ENCODE measurements at regions not wholly inside any gene's neighbourhood (a gene's known extent, or its start where the extent isn't known, plus 50 kb on each side); places are given as distances from the start of the nearest gene placed in this dataset.

GRCh38 chr11:90669094-90669493, 446.2 kb upstream of the CHORDC1 start:
- no peaks in the 10 kb centered on the region for H3K27me3 ChIP-seq (ENCODE audit: control insufficient read depth, insufficient read depth, low read length)
- H3K4me1 ChIP-seq (ENCODE audit: control insufficient read depth, insufficient read depth, low read length): no peaks in the 10 kb centered on the region
- H3K4me3 ChIP-seq (ENCODE audit: low read length): no peak overlapping the region
- no peak overlapping the region for H3K9ac ChIP-seq (ENCODE audit: low read length)
- no peaks in the 10 kb centered on the region for H3K36me3 ChIP-seq (ENCODE audit: control insufficient read depth, insufficient read depth, low read length)
- no peak overlapping the region for H3K27ac ChIP-seq (ENCODE audit: low read depth, low read length)

DNA sequence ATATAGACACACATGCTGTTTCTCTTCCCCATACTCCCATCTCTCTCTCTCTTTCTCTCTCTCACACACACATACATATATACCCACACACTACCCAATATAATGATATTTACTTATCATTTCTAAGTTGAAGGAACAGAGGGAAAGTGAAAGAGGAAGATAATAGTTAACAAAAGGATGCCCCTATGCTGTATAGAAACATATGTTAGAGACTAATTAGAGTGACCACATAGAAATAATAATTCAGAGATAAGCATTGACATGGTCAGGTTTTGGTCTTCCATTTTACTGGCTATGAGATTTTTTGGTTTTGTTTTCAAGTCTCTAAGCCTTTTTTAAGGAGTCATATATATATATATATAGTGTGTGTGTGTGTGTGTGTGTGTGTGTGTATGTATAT, 445.7 kb upstream of the CHORDC1 start:
- Histone ChIP-seq H3K4me3 (ENCODE audit: low read length) (no peak overlapping the region), H3K36me3 (ENCODE audit: control insufficient read depth, insufficient read depth, low read length) (no peaks in the 10 kb centered on the region), H3K4me1 (ENCODE audit: control insufficient read depth, insufficient read depth, low read length) (no peaks in the 10 kb centered on the region), H3K27me3 (ENCODE audit: control insufficient read depth, insufficient read depth, low read length) (no peaks in the 10 kb centered on the region), H3K27ac (ENCODE audit: low read depth, low read length) (no peak overlapping the region), H3K9ac (ENCODE audit: low read length) (no peak overlapping the region)

- no peak overlapping the region for H3K27ac ChIP-seq (ENCODE audit: low read depth, low read length)
- no peak overlapping the region for H3K9ac ChIP-seq (ENCODE audit: low read length)
- H3K27me3 ChIP-seq (ENCODE audit: control insufficient read depth, insufficient read depth, low read length): no peaks in the 10 kb centered on the region
These were observed 438.4 kb upstream of the CHORDC1 start for GRCh38 chr11:90661233-90661632.

DNA sequence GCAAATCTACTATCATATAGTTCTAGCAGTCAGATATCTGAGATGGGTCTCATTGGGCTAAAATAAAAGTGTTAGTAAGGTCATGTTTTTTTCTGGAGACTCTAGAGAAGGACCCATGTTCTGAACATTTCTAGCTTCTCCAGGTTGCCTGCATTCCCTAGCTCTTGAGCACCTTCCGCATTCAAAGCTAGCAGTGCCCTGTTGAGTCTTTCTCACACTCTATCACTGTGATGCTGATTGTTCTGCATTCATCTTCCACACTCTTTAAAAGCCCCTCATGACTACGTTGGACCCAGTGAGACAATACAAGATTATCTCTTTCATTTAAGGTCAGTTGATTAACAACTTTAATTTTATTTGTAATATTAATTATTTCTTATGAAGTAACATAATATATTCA, 433.3 kb upstream of the CHORDC1 start:
- no peak overlapping the region for H3K4me3 ChIP-seq (ENCODE audit: low read length)
- no peaks in the 10 kb centered on the region for H3K27me3 ChIP-seq (ENCODE audit: control insufficient read depth, insufficient read depth, low read length)
- H3K4me1 ChIP-seq (ENCODE audit: control insufficient read depth, insufficient read depth, low read length): no peaks in the 10 kb centered on the region
- no peak overlapping the region for H3K9ac ChIP-seq (ENCODE audit: low read length)
- no peak overlapping the region for H3K27ac ChIP-seq (ENCODE audit: low read depth, low read length)
- no peaks in the 10 kb centered on the region for H3K36me3 ChIP-seq (ENCODE audit: control insufficient read depth, insufficient read depth, low read length)

More at GRCh38 chr11:90661233-90661632, 438.4 kb upstream of the CHORDC1 start:
- Histone ChIP-seq H3K4me1 (ENCODE audit: control insufficient read depth, insufficient read depth, low read length) (no peaks in the 10 kb centered on the region), H3K36me3 (ENCODE audit: control insufficient read depth, insufficient read depth, low read length) (no peaks in the 10 kb centered on the region), H3K4me3 (ENCODE audit: low read length) (no peak overlapping the region)

DNA sequence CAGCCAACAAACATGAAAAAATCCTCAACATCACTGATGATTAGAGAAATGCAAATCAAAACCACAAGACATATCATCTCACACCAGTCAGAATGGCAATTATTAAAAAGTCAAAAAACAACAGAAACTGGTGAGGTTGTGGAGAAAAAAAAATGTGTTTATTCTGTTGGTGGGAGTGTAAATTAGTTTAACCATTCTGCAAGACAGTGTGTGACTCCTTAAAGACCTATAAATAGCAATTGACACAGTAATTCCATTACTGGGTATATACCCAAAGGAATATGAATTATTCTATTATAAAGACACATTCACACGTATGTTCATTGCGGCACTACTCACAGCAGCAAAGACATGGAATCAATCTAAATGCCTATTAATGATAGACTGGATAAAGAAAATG, 427.3 kb upstream of the CHORDC1 start:
- Histone ChIP-seq H3K4me3 (ENCODE audit: low read length) (no peak overlapping the region), H3K27ac (ENCODE audit: low read depth, low read length) (no peak overlapping the region), H3K4me1 (ENCODE audit: control insufficient read depth, insufficient read depth, low read length) (no peaks in the 10 kb centered on the region), H3K27me3 (ENCODE audit: control insufficient read depth, insufficient read depth, low read length) (no peaks in the 10 kb centered on the region), H3K36me3 (ENCODE audit: control insufficient read depth, insufficient read depth, low read length) (no peaks in the 10 kb centered on the region), H3K9ac (ENCODE audit: low read length) (no peak overlapping the region)

GRCh38 chr11:90646706-90647105, 423.9 kb upstream of the CHORDC1 start:
- Histone ChIP-seq H3K36me3 (ENCODE audit: control insufficient read depth, insufficient read depth, low read length) (no peaks in the 10 kb centered on the region), H3K27me3 (ENCODE audit: control insufficient read depth, insufficient read depth, low read length) (no peaks in the 10 kb centered on the region), H3K27ac (ENCODE audit: low read depth, low read length) (no peak overlapping the region), H3K9ac (ENCODE audit: low read length) (no peak overlapping the region), H3K4me1 (ENCODE audit: control insufficient read depth, insufficient read depth, low read length) (no peaks in the 10 kb centered on the region), H3K4me3 (ENCODE audit: low read length) (no peak overlapping the region)

DNA sequence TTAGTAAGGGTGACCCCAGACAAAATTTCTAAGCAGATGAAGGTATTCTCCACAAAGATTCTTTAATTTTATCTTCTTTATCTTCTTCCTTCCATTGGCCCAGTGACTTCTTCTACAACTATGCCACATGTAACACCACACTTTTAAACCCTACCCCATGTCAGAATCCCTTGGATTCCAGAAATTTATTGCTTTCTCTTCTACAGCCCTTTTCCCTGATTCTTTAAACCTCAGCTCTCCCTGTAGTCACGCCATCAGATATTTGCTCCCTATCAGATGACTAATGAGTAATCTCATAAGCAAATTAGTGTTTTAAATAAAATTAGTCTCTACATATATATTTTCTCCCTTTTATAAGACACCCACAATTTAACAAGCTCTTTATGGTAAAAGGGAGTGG, 423.4 kb upstream of the CHORDC1 start:
- no peak overlapping the region for H3K4me3 ChIP-seq (ENCODE audit: low read length)
- no peaks in the 10 kb centered on the region for H3K27me3 ChIP-seq (ENCODE audit: control insufficient read depth, insufficient read depth, low read length)
- H3K36me3 ChIP-seq (ENCODE audit: control insufficient read depth, insufficient read depth, low read length): no peaks in the 10 kb centered on the region
- H3K9ac ChIP-seq (ENCODE audit: low read length): no peak overlapping the region
- no peak overlapping the region for H3K27ac ChIP-seq (ENCODE audit: low read depth, low read length)
- no peaks in the 10 kb centered on the region for H3K4me1 ChIP-seq (ENCODE audit: control insufficient read depth, insufficient read depth, low read length)

DNA sequence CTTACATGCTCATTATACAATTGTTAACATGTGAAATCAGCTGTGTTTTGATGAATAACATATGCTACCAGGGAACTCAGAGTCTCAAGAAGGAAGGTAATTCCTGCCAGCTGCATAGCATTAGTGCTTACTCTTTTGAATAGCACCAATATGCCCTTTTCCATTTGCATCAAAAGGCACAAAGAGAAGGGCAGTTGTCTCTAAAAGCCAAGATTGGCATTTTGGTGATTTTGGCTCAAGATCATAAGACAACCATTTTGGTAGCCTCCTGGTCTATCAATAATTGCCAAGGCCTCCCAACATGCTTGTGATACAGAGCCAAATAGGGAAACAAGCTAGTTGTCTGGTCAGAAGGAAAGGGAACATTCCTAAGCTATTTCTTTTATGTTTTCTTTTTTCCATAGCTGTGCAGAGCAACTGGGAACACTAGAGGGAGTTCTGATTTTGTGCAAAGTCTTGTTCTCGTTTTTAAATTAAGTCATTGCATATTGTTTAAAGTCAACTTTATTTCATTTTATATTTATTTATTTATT, 416.7 kb upstream of the CHORDC1 start:
- no peak overlapping the region for H3K4me3 ChIP-seq (ENCODE audit: low read length)
- H3K9ac ChIP-seq (ENCODE audit: low read length): no peak overlapping the region
- H3K36me3 ChIP-seq (ENCODE audit: control insufficient read depth, insufficient read depth, low read length): no peaks in the 10 kb centered on the region

DNA sequence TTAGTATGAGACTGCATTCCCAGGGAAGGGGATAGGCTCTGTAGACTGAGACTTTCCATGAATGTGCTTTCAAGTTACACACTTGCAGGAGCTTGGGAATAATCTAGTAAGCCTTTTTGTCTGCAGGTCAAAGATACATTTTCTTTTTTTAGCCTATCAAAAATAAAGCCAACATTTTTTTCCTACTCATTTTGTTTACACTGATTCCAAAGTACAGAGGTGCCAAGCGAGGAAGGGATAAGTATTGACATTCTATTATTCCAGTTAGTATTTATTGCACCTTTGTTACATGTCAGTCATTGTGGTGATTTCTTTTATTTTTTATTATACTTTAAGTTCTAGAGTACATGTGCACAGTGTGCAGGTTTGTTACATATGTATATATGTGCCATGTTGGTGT, 413.0 kb upstream of the CHORDC1 start:
- Histone ChIP-seq H3K9ac (ENCODE audit: low read length) (no peak overlapping the region), H3K4me3 (ENCODE audit: low read length) (no peak overlapping the region), H3K36me3 (ENCODE audit: control insufficient read depth, insufficient read depth, low read length) (no peaks in the 10 kb centered on the region), H3K4me1 (ENCODE audit: control insufficient read depth, insufficient read depth, low read length) (no peaks in the 10 kb centered on the region), H3K27me3 (ENCODE audit: control insufficient read depth, insufficient read depth, low read length) (no peaks in the 10 kb centered on the region), H3K27ac (ENCODE audit: low read depth, low read length) (no peak overlapping the region)

More for the DNA sequence above, 416.7 kb upstream of the CHORDC1 start:
- Histone ChIP-seq H3K27me3 (ENCODE audit: control insufficient read depth, insufficient read depth, low read length) (no peaks in the 10 kb centered on the region), H3K27ac (ENCODE audit: low read depth, low read length) (no peak overlapping the region), H3K4me1 (ENCODE audit: control insufficient read depth, insufficient read depth, low read length) (no peaks in the 10 kb centered on the region)

- no peak overlapping the region for H3K9ac ChIP-seq (ENCODE audit: low read length)
- no peak overlapping the region for H3K27ac ChIP-seq (ENCODE audit: low read depth, low read length)
These were observed 412.3 kb upstream of the CHORDC1 start for GRCh38 chr11:90635151-90635550.

DNA sequence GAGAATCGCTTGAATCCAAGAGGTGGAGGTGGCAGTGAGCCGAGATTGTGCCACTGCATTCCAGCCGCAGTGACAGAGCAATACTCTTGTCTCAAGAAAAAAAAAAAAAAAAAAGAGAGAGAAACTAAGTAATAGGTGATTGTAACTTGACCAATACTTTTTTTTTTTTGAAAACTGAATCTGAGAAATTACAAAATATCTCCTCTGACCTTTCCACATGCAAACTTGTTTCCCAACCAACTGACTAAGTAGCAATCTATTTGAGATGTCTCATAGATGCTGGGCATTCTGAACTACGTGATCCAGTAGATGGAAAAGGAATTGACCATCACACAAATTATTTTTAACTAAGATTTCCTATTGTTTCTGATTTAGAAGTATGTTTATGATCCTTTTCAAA, 407.3 kb upstream of the CHORDC1 start:
- H3K4me3 ChIP-seq (ENCODE audit: low read length): no peak overlapping the region
- H3K9ac ChIP-seq (ENCODE audit: low read length): no peak overlapping the region
- no peaks in the 10 kb centered on the region for H3K36me3 ChIP-seq (ENCODE audit: control insufficient read depth, insufficient read depth, low read length)
- H3K4me1 ChIP-seq (ENCODE audit: control insufficient read depth, insufficient read depth, low read length): no peaks in the 10 kb centered on the region
- no peaks in the 10 kb centered on the region for H3K27me3 ChIP-seq (ENCODE audit: control insufficient read depth, insufficient read depth, low read length)
- no peak overlapping the region for H3K27ac ChIP-seq (ENCODE audit: low read depth, low read length)

More at GRCh38 chr11:90635151-90635550, 412.3 kb upstream of the CHORDC1 start:
- H3K4me3 ChIP-seq (ENCODE audit: low read length): no peak overlapping the region
- H3K27me3 ChIP-seq (ENCODE audit: control insufficient read depth, insufficient read depth, low read length): no peaks in the 10 kb centered on the region
- H3K4me1 ChIP-seq (ENCODE audit: control insufficient read depth, insufficient read depth, low read length): no peaks in the 10 kb centered on the region
- H3K36me3 ChIP-seq (ENCODE audit: control insufficient read depth, insufficient read depth, low read length): no peaks in the 10 kb centered on the region

DNA sequence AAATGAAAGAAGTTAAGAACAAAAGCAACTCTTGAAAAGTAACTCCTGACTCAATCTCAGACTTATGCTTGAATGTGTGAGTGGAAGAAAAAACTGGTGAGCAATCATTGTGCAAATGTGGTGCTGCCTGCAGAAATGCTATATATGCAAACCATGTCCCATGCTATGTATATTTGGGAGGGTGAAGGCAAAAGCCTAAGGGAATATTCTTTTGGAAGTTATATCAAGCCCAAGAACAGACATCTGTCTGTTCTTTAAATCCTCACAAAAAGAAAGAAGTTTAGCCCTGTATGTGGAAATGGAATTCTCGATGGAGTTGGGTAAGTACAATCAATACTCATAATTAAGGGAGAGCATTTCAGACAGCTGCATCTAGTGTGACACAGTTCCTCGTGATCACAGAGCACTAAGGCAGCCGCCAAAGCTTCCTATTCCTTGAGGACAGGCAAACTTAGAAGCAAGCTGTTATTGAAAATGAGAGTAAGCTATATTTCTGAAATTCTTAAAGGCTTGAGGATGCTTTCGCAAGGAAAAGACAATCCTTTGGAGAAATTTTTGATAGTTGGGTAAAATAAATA, 406.5 kb upstream of the CHORDC1 start:
- Histone ChIP-seq H3K27ac (ENCODE audit: low read depth, low read length) (no peak overlapping the region), H3K4me3 (ENCODE audit: low read length) (no peak overlapping the region), H3K27me3 (ENCODE audit: control insufficient read depth, insufficient read depth, low read length) (no peaks in the 10 kb centered on the region), H3K4me1 (ENCODE audit: control insufficient read depth, insufficient read depth, low read length) (no peaks in the 10 kb centered on the region), H3K36me3 (ENCODE audit: control insufficient read depth, insufficient read depth, low read length) (no peaks in the 10 kb centered on the region), H3K9ac (ENCODE audit: low read length) (no peak overlapping the region)

DNA sequence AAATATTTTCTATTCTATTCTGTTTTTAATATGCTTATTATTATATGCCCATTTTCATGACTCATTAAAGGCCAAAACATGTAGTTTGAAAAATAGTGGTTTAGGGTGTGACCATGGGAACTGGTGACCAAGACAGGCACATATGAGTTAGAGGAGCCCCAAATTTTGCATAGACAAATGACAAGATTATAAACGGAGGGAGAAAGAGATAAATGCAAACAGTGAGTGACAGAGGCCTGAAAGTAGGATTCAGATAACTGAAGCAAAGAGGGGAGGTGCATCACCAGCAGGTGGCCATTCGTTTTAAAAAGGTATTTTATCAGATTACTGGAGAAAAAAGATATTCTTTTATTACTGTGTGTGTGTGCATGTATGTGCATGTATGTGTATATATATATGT, 391.5 kb upstream of the CHORDC1 start:
- Histone ChIP-seq H3K36me3 (ENCODE audit: control insufficient read depth, insufficient read depth, low read length) (no peaks in the 10 kb centered on the region), H3K27ac (ENCODE audit: low read depth, low read length) (no peak overlapping the region), H3K9ac (ENCODE audit: low read length) (no peak overlapping the region), H3K27me3 (ENCODE audit: control insufficient read depth, insufficient read depth, low read length) (no peaks in the 10 kb centered on the region), H3K4me3 (ENCODE audit: low read length) (no peak overlapping the region), H3K4me1 (ENCODE audit: control insufficient read depth, insufficient read depth, low read length) (no peaks in the 10 kb centered on the region)

All from rectal smooth muscle tissue (tissue), 1 donor.